ENCODE measurements at regions not wholly inside any gene's neighbourhood (a gene's known extent, or its start where the extent isn't known, plus 50 kb on each side); places are given as distances from the start of the nearest gene placed in this dataset.

DNA sequence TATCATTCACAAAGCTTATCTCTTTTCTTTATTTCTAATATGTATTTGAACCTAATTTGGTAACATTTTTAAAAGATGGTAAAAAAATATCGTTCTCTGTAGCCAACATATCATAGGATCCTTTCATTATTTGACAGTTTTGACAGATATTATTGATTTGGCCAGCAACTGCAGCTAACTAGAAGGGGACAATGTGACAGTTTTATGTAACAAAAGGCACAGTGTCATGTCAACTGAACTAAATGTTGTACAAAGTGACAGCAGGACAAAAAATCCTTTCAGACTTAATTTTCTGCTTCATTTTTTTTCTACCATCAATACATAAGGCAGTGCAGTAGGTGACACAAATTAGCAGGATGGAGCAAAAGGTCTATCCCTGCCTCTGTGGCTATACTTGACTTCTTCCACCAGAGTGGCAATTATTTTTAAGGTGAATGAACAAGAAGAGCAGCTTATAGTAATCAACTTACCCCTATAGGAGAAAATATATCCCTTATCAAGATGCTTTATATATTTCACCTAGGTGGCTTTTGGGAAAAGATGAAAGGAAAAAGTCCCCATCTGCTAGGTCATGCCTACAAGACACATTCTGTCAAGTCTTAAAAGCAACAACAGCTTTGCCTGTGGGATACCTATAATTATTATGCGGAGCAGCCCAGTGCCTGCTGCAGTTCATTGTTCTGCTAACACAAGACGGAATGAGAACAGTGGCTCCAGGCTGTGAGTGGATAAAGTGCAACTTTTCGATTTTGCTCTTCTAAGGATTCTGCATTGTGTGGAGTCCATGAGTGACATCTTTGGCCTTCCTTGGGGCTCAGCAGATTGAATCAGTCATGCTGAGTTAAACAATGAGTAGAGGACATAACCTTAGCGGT lies 694.9 kb downstream of the ISL1 start (continued):
- TF ChIP-seq, protein P1, sequence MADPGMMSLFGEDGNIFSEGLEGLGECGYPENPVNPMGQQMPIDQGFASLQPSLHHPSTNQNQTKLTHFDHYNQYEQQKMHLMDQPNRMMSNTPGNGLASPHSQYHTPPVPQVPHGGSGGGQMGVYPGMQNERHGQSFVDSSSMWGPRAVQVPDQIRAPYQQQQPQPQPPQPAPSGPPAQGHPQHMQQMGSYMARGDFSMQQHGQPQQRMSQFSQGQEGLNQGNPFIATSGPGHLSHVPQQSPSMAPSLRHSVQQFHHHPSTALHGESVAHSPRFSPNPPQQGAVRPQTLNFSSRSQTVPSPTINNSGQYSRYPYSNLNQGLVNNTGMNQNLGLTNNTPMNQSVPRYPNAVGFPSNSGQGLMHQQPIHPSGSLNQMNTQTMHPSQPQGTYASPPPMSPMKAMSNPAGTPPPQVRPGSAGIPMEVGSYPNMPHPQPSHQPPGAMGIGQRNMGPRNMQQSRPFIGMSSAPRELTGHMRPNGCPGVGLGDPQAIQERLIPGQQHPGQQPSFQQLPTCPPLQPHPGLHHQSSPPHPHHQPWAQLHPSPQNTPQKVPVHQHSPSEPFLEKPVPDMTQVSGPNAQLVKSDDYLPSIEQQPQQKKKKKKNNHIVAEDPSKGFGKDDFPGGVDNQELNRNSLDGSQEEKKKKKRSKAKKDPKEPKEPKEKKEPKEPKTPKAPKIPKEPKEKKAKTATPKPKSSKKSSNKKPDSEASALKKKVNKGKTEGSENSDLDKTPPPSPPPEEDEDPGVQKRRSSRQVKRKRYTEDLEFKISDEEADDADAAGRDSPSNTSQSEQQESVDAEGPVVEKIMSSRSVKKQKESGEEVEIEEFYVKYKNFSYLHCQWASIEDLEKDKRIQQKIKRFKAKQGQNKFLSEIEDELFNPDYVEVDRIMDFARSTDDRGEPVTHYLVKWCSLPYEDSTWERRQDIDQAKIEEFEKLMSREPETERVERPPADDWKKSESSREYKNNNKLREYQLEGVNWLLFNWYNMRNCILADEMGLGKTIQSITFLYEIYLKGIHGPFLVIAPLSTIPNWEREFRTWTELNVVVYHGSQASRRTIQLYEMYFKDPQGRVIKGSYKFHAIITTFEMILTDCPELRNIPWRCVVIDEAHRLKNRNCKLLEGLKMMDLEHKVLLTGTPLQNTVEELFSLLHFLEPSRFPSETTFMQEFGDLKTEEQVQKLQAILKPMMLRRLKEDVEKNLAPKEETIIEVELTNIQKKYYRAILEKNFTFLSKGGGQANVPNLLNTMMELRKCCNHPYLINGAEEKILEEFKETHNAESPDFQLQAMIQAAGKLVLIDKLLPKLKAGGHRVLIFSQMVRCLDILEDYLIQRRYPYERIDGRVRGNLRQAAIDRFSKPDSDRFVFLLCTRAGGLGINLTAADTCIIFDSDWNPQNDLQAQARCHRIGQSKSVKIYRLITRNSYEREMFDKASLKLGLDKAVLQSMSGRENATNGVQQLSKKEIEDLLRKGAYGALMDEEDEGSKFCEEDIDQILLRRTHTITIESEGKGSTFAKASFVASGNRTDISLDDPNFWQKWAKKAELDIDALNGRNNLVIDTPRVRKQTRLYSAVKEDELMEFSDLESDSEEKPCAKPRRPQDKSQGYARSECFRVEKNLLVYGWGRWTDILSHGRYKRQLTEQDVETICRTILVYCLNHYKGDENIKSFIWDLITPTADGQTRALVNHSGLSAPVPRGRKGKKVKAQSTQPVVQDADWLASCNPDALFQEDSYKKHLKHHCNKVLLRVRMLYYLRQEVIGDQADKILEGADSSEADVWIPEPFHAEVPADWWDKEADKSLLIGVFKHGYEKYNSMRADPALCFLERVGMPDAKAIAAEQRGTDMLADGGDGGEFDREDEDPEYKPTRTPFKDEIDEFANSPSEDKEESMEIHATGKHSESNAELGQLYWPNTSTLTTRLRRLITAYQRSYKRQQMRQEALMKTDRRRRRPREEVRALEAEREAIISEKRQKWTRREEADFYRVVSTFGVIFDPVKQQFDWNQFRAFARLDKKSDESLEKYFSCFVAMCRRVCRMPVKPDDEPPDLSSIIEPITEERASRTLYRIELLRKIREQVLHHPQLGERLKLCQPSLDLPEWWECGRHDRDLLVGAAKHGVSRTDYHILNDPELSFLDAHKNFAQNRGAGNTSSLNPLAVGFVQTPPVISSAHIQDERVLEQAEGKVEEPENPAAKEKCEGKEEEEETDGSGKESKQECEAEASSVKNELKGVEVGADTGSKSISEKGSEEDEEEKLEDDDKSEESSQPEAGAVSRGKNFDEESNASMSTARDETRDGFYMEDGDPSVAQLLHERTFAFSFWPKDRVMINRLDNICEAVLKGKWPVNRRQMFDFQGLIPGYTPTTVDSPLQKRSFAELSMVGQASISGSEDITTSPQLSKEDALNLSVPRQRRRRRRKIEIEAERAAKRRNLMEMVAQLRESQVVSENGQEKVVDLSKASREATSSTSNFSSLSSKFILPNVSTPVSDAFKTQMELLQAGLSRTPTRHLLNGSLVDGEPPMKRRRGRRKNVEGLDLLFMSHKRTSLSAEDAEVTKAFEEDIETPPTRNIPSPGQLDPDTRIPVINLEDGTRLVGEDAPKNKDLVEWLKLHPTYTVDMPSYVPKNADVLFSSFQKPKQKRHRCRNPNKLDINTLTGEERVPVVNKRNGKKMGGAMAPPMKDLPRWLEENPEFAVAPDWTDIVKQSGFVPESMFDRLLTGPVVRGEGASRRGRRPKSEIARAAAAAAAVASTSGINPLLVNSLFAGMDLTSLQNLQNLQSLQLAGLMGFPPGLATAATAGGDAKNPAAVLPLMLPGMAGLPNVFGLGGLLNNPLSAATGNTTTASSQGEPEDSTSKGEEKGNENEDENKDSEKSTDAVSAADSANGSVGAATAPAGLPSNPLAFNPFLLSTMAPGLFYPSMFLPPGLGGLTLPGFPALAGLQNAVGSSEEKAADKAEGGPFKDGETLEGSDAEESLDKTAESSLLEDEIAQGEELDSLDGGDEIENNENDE (IDR thresholded peaks at IDR 0.05; ENCODE audit: insufficient replicate concordance, low read length): peak; percentile 65
- TF ChIP-seq POU5F1 (IDR thresholded peaks at IDR 0.05; ENCODE audit: low read depth, low read length) (peak; percentile 73), BCL11A (IDR thresholded peaks at IDR 0.05; ENCODE audit: low read depth in 2 of 2, low read length in 2 of 2) (peak in 1 of 2 experiments; percentile 7)
